ENCODE measurements at regions not wholly inside any gene's neighbourhood (a gene's known extent, or its start where the extent isn't known, plus 50 kb on each side); places are given as distances from the start of the nearest gene placed in this dataset.

DNA sequence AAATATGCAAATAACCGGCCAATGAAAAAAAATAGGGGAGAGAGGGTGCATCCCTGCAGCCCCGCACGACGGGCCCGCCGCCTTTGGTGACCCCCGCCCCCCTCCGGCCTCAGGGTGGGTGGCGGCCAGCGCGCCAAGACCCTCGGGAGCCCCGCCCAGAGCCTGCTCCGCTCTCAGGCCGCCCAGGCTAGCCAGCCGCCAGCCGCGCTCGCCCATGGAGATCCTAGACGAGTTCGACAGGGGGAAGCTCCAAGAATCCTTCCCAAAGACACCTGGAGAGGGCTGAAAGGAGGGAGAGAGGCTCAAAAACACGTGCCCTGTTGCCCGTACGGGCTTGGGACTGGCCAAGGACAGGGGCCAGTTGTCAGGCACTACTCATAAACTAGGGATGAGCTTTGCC, 434.0 kb downstream of the NR2F2 start:
- no peak for TF ChIP-seq CTCF (IDR thresholded peaks at IDR 0.05)

DNA sequence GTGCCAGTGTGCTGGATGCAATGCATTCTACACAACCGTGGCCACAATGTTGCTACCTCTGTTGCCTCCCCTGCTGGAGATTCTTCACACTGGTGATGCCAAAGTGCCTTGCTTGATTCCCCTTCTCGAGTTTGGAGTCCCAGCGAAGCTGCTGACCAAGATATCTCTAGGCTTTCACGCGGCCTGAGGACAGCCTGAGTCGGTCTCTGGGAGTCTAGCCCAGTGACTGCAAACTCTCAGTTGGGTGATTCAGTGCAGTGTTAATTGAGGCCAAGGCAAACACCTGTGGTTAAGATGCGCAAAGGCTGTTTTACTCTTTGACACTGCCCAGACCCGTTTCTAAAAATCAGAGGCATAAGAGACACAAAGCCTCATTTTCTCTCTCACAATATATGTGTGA, 434.4 kb downstream of the NR2F2 start:
- TF ChIP-seq CTCF (IDR thresholded peaks at IDR 0.05), result no peak
- Mint-ChIP-seq H3K36me3 (ENCODE audit: unreplicated experiment) (no peaks in the 10 kb centered on the region), H3K9me3 (ENCODE audit: unreplicated experiment) (peaks cover 8% of the 10 kb centered on the region), H3K27me3 (ENCODE audit: unreplicated experiment) (no peaks in the 10 kb centered on the region), H3K4me3 (ENCODE audit: unreplicated experiment) (no peak overlapping the region), H3K27ac (ENCODE audit: unreplicated experiment) (no peak overlapping the region), H3K4me1 (ENCODE audit: unreplicated experiment) (no peaks in the 10 kb centered on the region)
- no peak for DNase-seq (ENCODE audit: extremely low spot score, unreplicated experiment)

More for the DNA sequence above, 434.0 kb downstream of the NR2F2 start:
- Mint-ChIP-seq H3K27ac (ENCODE audit: unreplicated experiment) (no peak overlapping the region), H3K27me3 (ENCODE audit: unreplicated experiment) (no peaks in the 10 kb centered on the region), H3K9me3 (ENCODE audit: unreplicated experiment) (peaks cover 8% of the 10 kb centered on the region), H3K4me3 (ENCODE audit: unreplicated experiment) (no peak overlapping the region), H3K36me3 (ENCODE audit: unreplicated experiment) (no peaks in the 10 kb centered on the region), H3K4me1 (ENCODE audit: unreplicated experiment) (no peaks in the 10 kb centered on the region)
- no peak for DNase-seq (ENCODE audit: extremely low spot score, unreplicated experiment)

- no peak for TF ChIP-seq CTCF (IDR thresholded peaks at IDR 0.05)
- DNase-seq (ENCODE audit: extremely low spot score, unreplicated experiment), result no peak
- no peaks in the 10 kb centered on the region for H3K27me3 Mint-ChIP-seq (ENCODE audit: unreplicated experiment)
- H3K4me3 Mint-ChIP-seq (ENCODE audit: unreplicated experiment), result no peak overlapping the region
- no peak overlapping the region for H3K27ac Mint-ChIP-seq (ENCODE audit: unreplicated experiment)
- no peaks in the 10 kb centered on the region for H3K4me1 Mint-ChIP-seq (ENCODE audit: unreplicated experiment)
- peaks cover 16% of the 10 kb centered on the region for H3K9me3 Mint-ChIP-seq (ENCODE audit: unreplicated experiment)
- H3K36me3 Mint-ChIP-seq (ENCODE audit: unreplicated experiment), result no peaks in the 10 kb centered on the region
Observed at GRCh38 chr15:96766366-96766765, 435.9 kb downstream of the NR2F2 start.

DNA sequence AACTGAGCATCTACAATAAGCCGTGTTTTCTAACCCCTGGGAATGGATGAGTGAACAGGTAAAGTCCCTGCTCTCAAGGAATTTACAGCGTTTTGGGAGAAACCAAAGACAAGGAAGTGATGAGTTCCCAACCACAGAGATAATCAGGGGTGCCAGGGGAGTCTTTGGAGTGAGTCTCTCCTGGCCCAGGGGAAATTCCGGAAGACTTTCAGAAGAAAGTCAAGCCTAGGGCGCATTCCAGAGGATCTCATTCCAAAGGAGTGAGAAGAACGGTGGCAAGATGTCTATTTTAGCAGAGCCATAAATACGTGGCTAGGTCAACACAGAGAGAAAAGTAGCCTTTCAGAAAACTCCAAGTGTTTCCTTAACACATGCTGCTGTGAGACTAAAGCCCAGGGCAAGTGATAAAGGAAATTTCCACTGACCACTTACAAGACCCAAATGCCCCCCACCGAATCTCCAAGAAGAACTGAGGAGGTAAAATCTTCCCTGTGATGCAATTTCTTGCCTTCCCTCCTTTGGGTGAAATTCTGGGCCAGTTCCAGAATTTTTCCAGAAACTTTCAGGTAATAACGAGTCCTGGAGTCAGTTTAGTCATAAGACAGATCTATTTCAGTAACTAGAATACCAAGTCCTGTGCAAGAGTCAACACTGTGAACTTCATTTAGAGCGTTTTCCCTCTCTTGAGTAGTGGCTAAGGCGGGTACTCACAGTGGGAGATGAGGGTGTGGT, 437.4 kb downstream of the NR2F2 start:
- Mint-ChIP-seq H3K4me1 (ENCODE audit: unreplicated experiment) (no peaks in the 10 kb centered on the region), H3K4me3 (ENCODE audit: unreplicated experiment) (no peak overlapping the region), H3K27me3 (ENCODE audit: unreplicated experiment) (no peaks in the 10 kb centered on the region), H3K36me3 (ENCODE audit: unreplicated experiment) (no peaks in the 10 kb centered on the region), H3K27ac (ENCODE audit: unreplicated experiment) (no peak overlapping the region), H3K9me3 (ENCODE audit: unreplicated experiment) (peaks cover 16% of the 10 kb centered on the region)
- DNase-seq (ENCODE audit: extremely low spot score, unreplicated experiment), result no peak
- no peak for TF ChIP-seq CTCF (IDR thresholded peaks at IDR 0.05)

GRCh38 chr15:96768435-96768789, 437.9 kb downstream of the NR2F2 start:
- Mint-ChIP-seq H3K27me3 (ENCODE audit: unreplicated experiment) (no peaks in the 10 kb centered on the region), H3K4me1 (ENCODE audit: unreplicated experiment) (no peaks in the 10 kb centered on the region), H3K4me3 (ENCODE audit: unreplicated experiment) (no peak overlapping the region), H3K36me3 (ENCODE audit: unreplicated experiment) (no peaks in the 10 kb centered on the region), H3K27ac (ENCODE audit: unreplicated experiment) (no peak overlapping the region), H3K9me3 (ENCODE audit: unreplicated experiment) (peaks cover 16% of the 10 kb centered on the region)
- TF ChIP-seq CTCF (IDR thresholded peaks at IDR 0.05), result no peak
- no peak for DNase-seq (ENCODE audit: extremely low spot score, unreplicated experiment)

All from osteocyte (in vitro differentiated cells).